GM13977 (cell line): ENCODE measurements at regions not wholly inside any gene's neighbourhood (a gene's known extent, or its start where the extent isn't known, plus 50 kb on each side); places are given as distances from the start of the nearest gene placed in this dataset.

Experiments
- DNase-seq: peaks from one replicate; pipeline ENCODE4 v3.0.0; 2012; ENCODE audit warnings: low spot score
- CTCF ChIP-seq: IDR thresholded peaks from 2 replicates; pipeline ENCODE4 v1.5.1; 2012; ENCODE audit warnings: mild to moderate bottlenecking, control low read depth; ENCODE audit not compliant: insufficient read depth; ENCODE audit errors: extremely low read depth, missing control alignments
- in situ Hi-C: fragments of 300-500 bp; cut with MboI; formaldehyde crosslinking; loops from one replicate; pipeline ENCODE4 v1.12.0; 2022; ENCODE audit warnings: low sequenced_read_pairs, low pct_unique_long_range_greater_than_20kb, mixed read lengths, inconsistent platforms; ENCODE audit not compliant: unreplicated experiment

GRCh38 chr11:11750017-11750878 lies 91.5 kb upstream of the USP47 start:
- in situ Hi-C loops: no loop called here
- TF ChIP-seq CTCF: no peak
- no peak for DNase-seq

- in situ Hi-C loops: no loop called here
- no peak for TF ChIP-seq CTCF
- no peak for DNase-seq
These were observed 92.9 kb upstream of the USP47 start for GRCh38 chr11:11748706-11749365.

- in situ Hi-C loops: no loop called here
- no peak for TF ChIP-seq CTCF
- no peak for DNase-seq
These were observed 94.2 kb upstream of the USP47 start for GRCh38 chr11:11747570-11747969.

GRCh38 chr11:11746449-11746848 lies 95.3 kb upstream of the USP47 start:
- no peak for DNase-seq
- in situ Hi-C loops: no loop called here

GRCh38 chr11:11743216-11743615 lies 98.6 kb upstream of the USP47 start:
- no peak for DNase-seq
- in situ Hi-C loops: no loop called here
- TF ChIP-seq CTCF: no peak

More at GRCh38 chr11:11746449-11746848, 95.3 kb upstream of the USP47 start:
- TF ChIP-seq CTCF: no peak

GRCh38 chr11:11742486-11742885 lies 99.3 kb upstream of the USP47 start:
- in situ Hi-C loops: no loop called here
- no peak for TF ChIP-seq CTCF
- no peak for DNase-seq
